H9 (cell line): ENCODE measurements at regions not wholly inside any gene's neighbourhood (a gene's known extent, or its start where the extent isn't known, plus 50 kb on each side); places are given as distances from the start of the nearest gene placed in this dataset.

Experiments used
- DNase-seq: peaks from one replicate; pipeline ENCODE4 v3.0.0-alpha.2; 2017
- H2AFZ ChIP-seq: one replicate; pipeline ENCODE4 v1.6.1; 2013; ENCODE audit warnings: mild to moderate bottlenecking, low read length, control low read depth, moderate library complexity
- H2AK5ac ChIP-seq: 2 replicates; pipeline ENCODE4 v1.6.1; 2013; ENCODE audit warnings: low read length, control low read depth, mixed read lengths; ENCODE audit not compliant: insufficient read length
- H2BK120ac ChIP-seq: one replicate; pipeline ENCODE4 v1.6.1; 2013; ENCODE audit warnings: low read depth, mild to moderate bottlenecking, low read length, control low read depth, inconsistent platforms; ENCODE audit not compliant: poor library complexity, severe bottlenecking
- H2BK12ac ChIP-seq: 2 replicates; pipeline ENCODE4 v1.6.1; 2013; ENCODE audit warnings: low read length, control low read depth, mixed read lengths, low read depth; ENCODE audit not compliant: insufficient read length
- H2BK15ac ChIP-seq: 2 replicates; pipeline ENCODE4 v1.6.1; 2013; ENCODE audit warnings: low read depth, low read length, control low read depth
- H2BK20ac ChIP-seq: one replicate; pipeline ENCODE4 v1.6.1; 2013; ENCODE audit warnings: low read depth, mild to moderate bottlenecking, low read length, control low read depth, inconsistent platforms; ENCODE audit not compliant: poor library complexity, severe bottlenecking
- H2BK5ac ChIP-seq: 2 replicates; pipeline ENCODE4 v1.6.1; 2013; ENCODE audit warnings: low read length, control low read depth, mixed read lengths; ENCODE audit not compliant: insufficient read length
- H3K14ac ChIP-seq: 2 replicates; pipeline ENCODE4 v1.6.1; 2013; ENCODE audit warnings: low read length, control low read depth; ENCODE audit not compliant: insufficient read depth
- H3K18ac ChIP-seq: 2 replicates; pipeline ENCODE4 v1.6.1; 2013; ENCODE audit warnings: low read depth, mild to moderate bottlenecking, mixed read lengths, low read length, control low read depth; ENCODE audit not compliant: insufficient read length
- H3K23ac ChIP-seq: 2 replicates; pipeline ENCODE4 v1.6.1; 2013; ENCODE audit warnings: low read length, control low read depth, mixed read lengths, low read depth; ENCODE audit not compliant: insufficient read length
- H3K23me2 ChIP-seq: 2 replicates; pipeline ENCODE4 v1.6.1; 2013; ENCODE audit warnings: low read depth, mild to moderate bottlenecking, mixed read lengths, low read length, control low read depth; ENCODE audit not compliant: insufficient read length, poor library complexity, severe bottlenecking
- H3K27ac ChIP-seq: 2 replicates; pipeline ENCODE4 v1.5.1; 2013; ENCODE audit warnings: low read length, control low read depth, mixed read lengths, low read depth; ENCODE audit not compliant: insufficient read length
- H3K27me3 ChIP-seq: 2 replicates; pipeline ENCODE4 v1.6.1; 2013; ENCODE audit warnings: low read length, control low read depth, inconsistent platforms; ENCODE audit not compliant: insufficient read depth
- H3K4ac ChIP-seq: 2 replicates; pipeline ENCODE4 v1.6.1; 2013; ENCODE audit warnings: low read depth, mild to moderate bottlenecking, control low read depth, inconsistent platforms, low read length, moderate library complexity
- H3K4me1 ChIP-seq: 2 replicates; pipeline ENCODE4 v1.6.1; 2013; ENCODE audit warnings: low read length, control low read depth, inconsistent platforms; ENCODE audit not compliant: insufficient read depth
- H3K4me2 ChIP-seq: 2 replicates; pipeline ENCODE4 v1.6.1; 2013; ENCODE audit warnings: low read length, control low read depth, mixed read lengths; ENCODE audit not compliant: insufficient read length, insufficient read depth
- H3K56ac ChIP-seq: 2 replicates; pipeline ENCODE4 v1.6.1; 2013; ENCODE audit warnings: low read depth, mild to moderate bottlenecking, mixed read lengths, low read length, control low read depth; ENCODE audit not compliant: insufficient read length
- H3K79me1 ChIP-seq: 2 replicates; pipeline ENCODE4 v1.6.1; 2013; ENCODE audit warnings: low read depth, mild to moderate bottlenecking, moderate library complexity, low read length, control low read depth, inconsistent platforms; ENCODE audit not compliant: insufficient read depth, poor library complexity, severe bottlenecking
- H3K79me2 ChIP-seq: 2 replicates; pipeline ENCODE4 v1.6.1; 2013; ENCODE audit warnings: low read length, control low read depth, inconsistent platforms; ENCODE audit not compliant: insufficient read depth
- H3K9ac ChIP-seq: 2 replicates; pipeline ENCODE4 v1.6.1; 2013; ENCODE audit warnings: low read length, control low read depth, mixed read lengths; ENCODE audit not compliant: insufficient read length; ENCODE audit errors: extremely low read depth
- H3K9me3 ChIP-seq: one replicate; pipeline ENCODE4 v1.6.1; 2013; ENCODE audit warnings: low read depth, low read length, inconsistent platforms; ENCODE audit not compliant: control insufficient read depth
- H3T11ph ChIP-seq: one replicate; pipeline ENCODE4 v1.6.1; 2013; ENCODE audit warnings: mild to moderate bottlenecking, low read length, control low read depth, inconsistent platforms
- H4K20me1 ChIP-seq: one replicate; pipeline ENCODE4 v1.6.1; 2013; ENCODE audit not compliant: control insufficient read depth, insufficient read length, insufficient read depth
- H4K5ac ChIP-seq: 2 replicates; pipeline ENCODE4 v1.6.1; 2013; ENCODE audit warnings: low read depth, mild to moderate bottlenecking, mixed read lengths, low read length, control low read depth; ENCODE audit not compliant: insufficient read length
- H4K8ac ChIP-seq: replicated peaks from 2 replicates; pipeline ENCODE4 v1.6.1; 2013; ENCODE audit warnings: low read length, control low read depth, mixed read lengths, low read depth; ENCODE audit not compliant: insufficient read length
- H4K91ac ChIP-seq: 2 replicates; pipeline ENCODE4 v1.6.1; 2013; ENCODE audit warnings: low read depth, mild to moderate bottlenecking, moderate library complexity, mixed read lengths, low read length, control low read depth; ENCODE audit not compliant: insufficient read length
- H3K27ac Mint-ChIP-seq, 3 experiments: 2 replicates in 2 of 3; 3 replicates in 1 of 3; pipeline ENCODE4 v1.8.0; 2020 to 2021; ENCODE audit warnings: mixed read lengths in 3 of 3, mild to moderate bottlenecking in 1 of 3, moderate library complexity in 1 of 3
- H3K27me3 Mint-ChIP-seq: 2 replicates; pipeline ENCODE4 v1.8.0; 2021; ENCODE audit warnings: low read depth, mild to moderate bottlenecking, moderate library complexity, mixed read lengths
- H3K36me3 Mint-ChIP-seq, 3 experiments: 2 replicates in 2 of 3; 3 replicates in 1 of 3; pipeline ENCODE4 v1.8.0; 2020 to 2021; ENCODE audit warnings: low read depth in 3 of 3, mixed read lengths in 3 of 3; ENCODE audit not compliant: insufficient read depth in 1 of 3
- H3K4me1 Mint-ChIP-seq, 2 experiments: 2 replicates each; pipeline ENCODE4 v1.8.0; 2020; ENCODE audit warnings: mixed read lengths in 2 of 2
- H3K4me3 Mint-ChIP-seq, 2 experiments: 2 replicates in 1 of 2; 3 replicates in 1 of 2; pipeline ENCODE4 v1.8.0; 2020 to 2021; ENCODE audit warnings: mild to moderate bottlenecking in 2 of 2, mixed read lengths in 2 of 2, moderate library complexity in 1 of 2
- H3K9me3 Mint-ChIP-seq, 2 experiments: 2 replicates in 1 of 2; 3 replicates in 1 of 2; pipeline ENCODE4 v1.8.0; 2020; ENCODE audit warnings: mild to moderate bottlenecking in 2 of 2, mixed read lengths in 2 of 2, moderate library complexity in 1 of 2
- WGBS: extraction: QIAGEN DNeasy Blood & Tissue Kit; methylation state at CpG from one replicate; pipeline ENCODE4 v1.1.7; 2013; ENCODE audit warnings: missing lambda C conversion rate, low lambda C conversion rate, mixed read lengths; ENCODE audit not compliant: insufficient read length; ENCODE audit errors: extremely low coverage; 5-methylcytosine and 5-hydroxymethylcytosine counted together
- TF ChIP-seq, protein P1 (sequence below): fragments of 200-600 bp; sonication (generic); conservative IDR thresholded peaks from 3 replicates; pipeline ENCODE4 v1.8.0; 2021; ENCODE audit warnings: antibody characterized with exemption, mild to moderate bottlenecking

DNA sequence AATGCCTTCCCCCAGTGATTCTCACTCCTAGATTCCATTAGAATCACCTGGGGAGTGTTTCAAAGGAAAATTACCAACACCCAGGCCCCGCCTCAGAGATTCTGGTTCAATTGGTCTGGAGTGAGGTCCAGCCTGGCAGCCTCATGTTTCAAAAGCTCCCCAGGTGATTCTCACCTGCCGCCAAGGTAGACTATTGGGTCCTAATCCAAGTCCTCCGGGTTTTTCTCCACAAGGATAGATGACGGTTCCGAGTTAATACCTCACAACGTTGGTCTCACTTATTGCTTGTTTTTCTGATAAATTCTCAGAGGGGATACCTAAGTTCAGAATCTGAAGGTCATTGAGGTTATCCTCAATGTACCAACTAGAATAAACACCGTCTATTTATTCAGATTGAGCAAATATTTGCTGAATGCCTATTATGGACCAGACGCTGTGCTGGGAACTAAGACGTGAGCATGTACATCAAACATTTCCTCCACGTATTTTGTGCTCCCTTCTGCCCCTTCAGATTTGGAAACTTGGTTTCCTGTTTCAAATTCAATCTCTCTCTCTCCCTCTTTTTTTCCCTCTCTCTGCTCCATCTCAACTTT is 97.5 kb downstream of the SEC16B start:
- no peaks in the 10 kb centered on the region for H3K79me1 ChIP-seq
- no CpG with 5 or more reads among the region's 10 CpGs for WGBS

More for the DNA sequence above, 97.5 kb downstream of the SEC16B start:
- H4K8ac ChIP-seq = no peak overlapping the region
- no peaks in the 10 kb centered on the region for H3K27me3 ChIP-seq
- no peak overlapping the region for H3K9ac ChIP-seq
- no peak overlapping the region for H2BK120ac ChIP-seq
- no peaks in the 10 kb centered on the region for H3K23me2 ChIP-seq
- Mint-ChIP-seq H3K9me3 (peaks cover 0 to 6% of the 10 kb centered on the region in 2 experiments; a peak in 3 of 5 replicates), H3K27me3 (no peaks in the 10 kb centered on the region; the same call in 1 of the 2 replicates), H3K4me3 (no peak overlapping the region), H3K4me1 (peaks cover 18 to 20% of the 10 kb centered on the region in 2 experiments), H3K36me3 (0 out of 7 replicates have a peak, but pooled peaks cover 0 to 8% (median 2%) of the 10 kb centered on the region in 3 experiments), H3K27ac (no peak overlapping the region)
- TF ChIP-seq, protein P1, sequence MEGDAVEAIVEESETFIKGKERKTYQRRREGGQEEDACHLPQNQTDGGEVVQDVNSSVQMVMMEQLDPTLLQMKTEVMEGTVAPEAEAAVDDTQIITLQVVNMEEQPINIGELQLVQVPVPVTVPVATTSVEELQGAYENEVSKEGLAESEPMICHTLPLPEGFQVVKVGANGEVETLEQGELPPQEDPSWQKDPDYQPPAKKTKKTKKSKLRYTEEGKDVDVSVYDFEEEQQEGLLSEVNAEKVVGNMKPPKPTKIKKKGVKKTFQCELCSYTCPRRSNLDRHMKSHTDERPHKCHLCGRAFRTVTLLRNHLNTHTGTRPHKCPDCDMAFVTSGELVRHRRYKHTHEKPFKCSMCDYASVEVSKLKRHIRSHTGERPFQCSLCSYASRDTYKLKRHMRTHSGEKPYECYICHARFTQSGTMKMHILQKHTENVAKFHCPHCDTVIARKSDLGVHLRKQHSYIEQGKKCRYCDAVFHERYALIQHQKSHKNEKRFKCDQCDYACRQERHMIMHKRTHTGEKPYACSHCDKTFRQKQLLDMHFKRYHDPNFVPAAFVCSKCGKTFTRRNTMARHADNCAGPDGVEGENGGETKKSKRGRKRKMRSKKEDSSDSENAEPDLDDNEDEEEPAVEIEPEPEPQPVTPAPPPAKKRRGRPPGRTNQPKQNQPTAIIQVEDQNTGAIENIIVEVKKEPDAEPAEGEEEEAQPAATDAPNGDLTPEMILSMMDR = no peak
- no peak overlapping the region for H3T11ph ChIP-seq
- H3K4me1 ChIP-seq = no peaks in the 10 kb centered on the region
- H3K79me2 ChIP-seq = no peaks in the 10 kb centered on the region
- H3K4ac ChIP-seq = no peak overlapping the region
- H2BK12ac ChIP-seq = no peak overlapping the region
- H4K91ac ChIP-seq = no peak overlapping the region
- no peak overlapping the region for H3K27ac ChIP-seq
- no peak overlapping the region for H2AK5ac ChIP-seq
- H3K23ac ChIP-seq = no peak overlapping the region
- no peak overlapping the region for H3K14ac ChIP-seq
- H2AFZ ChIP-seq = no peak overlapping the region
- H2BK15ac ChIP-seq = no peak overlapping the region
- H3K18ac ChIP-seq = no peak overlapping the region
- H2BK20ac ChIP-seq = no peak overlapping the region
- H3K9me3 ChIP-seq = no peaks in the 10 kb centered on the region
- H3K4me2 ChIP-seq = no peak overlapping the region
- no peak overlapping the region for H2BK5ac ChIP-seq
- DNase-seq = no peak
- H4K20me1 ChIP-seq = no peaks in the 10 kb centered on the region
- H4K5ac ChIP-seq = no peak overlapping the region
- no peak overlapping the region for H3K56ac ChIP-seq
